OCI-LY1 (cell line): ENCODE measurements at regions not wholly inside any gene's neighbourhood (a gene's known extent, or its start where the extent isn't known, plus 50 kb on each side); places are given as distances from the start of the nearest gene placed in this dataset.

Experiments
- H2AFZ ChIP-seq: fragments of 200-600 bp; sonication (generic), shearing (Covaris generic); 2 replicates; pipeline ENCODE4 v1.6.0; 2014; ENCODE audit warnings: antibody characterized with exemption, mild to moderate bottlenecking, low read length
- H3F3A ChIP-seq: fragments of 200-600 bp; sonication (generic), shearing (Covaris generic); 2 replicates; pipeline ENCODE4 v1.6.0; 2014; ENCODE audit warnings: mild to moderate bottlenecking, antibody characterized with exemption, low read length, moderate library complexity; ENCODE audit not compliant: insufficient read depth
- H3K27ac ChIP-seq: fragments of 200-600 bp; sonication (generic); 2 replicates; pipeline ENCODE4 v1.5.1; 2014; ENCODE audit warnings: low read length, mixed run types, mild to moderate bottlenecking, low read depth; ENCODE audit not compliant: poor library complexity, severe bottlenecking
- H3K27me3 ChIP-seq: fragments of 200-600 bp; sonication (generic); 2 replicates; pipeline ENCODE4 v1.6.0; 2014; ENCODE audit warnings: antibody characterized with exemption, mild to moderate bottlenecking, low read length, moderate library complexity; ENCODE audit not compliant: insufficient read depth
- H3K36me3 ChIP-seq: fragments of 200-600 bp; sonication (generic); 2 replicates; pipeline ENCODE4 v1.6.1; 2014; ENCODE audit warnings: mild to moderate bottlenecking, antibody characterized with exemption, low read length, moderate library complexity, mixed read lengths; ENCODE audit not compliant: insufficient read depth
- H3K4me1 ChIP-seq: fragments of 200-600 bp; sonication (generic); 2 replicates; pipeline ENCODE4 v1.5.1; 2014; ENCODE audit warnings: mild to moderate bottlenecking, low read length, moderate library complexity; ENCODE audit not compliant: insufficient read depth, severe bottlenecking
- H3K4me2 ChIP-seq: fragments of 200-600 bp; sonication (generic), shearing (Covaris generic); 2 replicates; pipeline ENCODE4 v1.6.1; 2014; ENCODE audit warnings: low read length
- H3K4me3 ChIP-seq: fragments of 200-600 bp; sonication (generic); 2 replicates; pipeline ENCODE4 v1.5.1; 2014; ENCODE audit warnings: low read length, low read depth, mild to moderate bottlenecking, mixed read lengths; ENCODE audit not compliant: poor library complexity, severe bottlenecking
- H3K79me2 ChIP-seq: fragments of 200-600 bp; shearing (Covaris generic); 2 replicates; pipeline ENCODE4 v1.6.1; 2016; ENCODE audit warnings: mixed run types, low read length, mixed read lengths; ENCODE audit not compliant: insufficient read depth
- H3K9ac ChIP-seq: fragments of 200-600 bp; sonication (generic), shearing (Covaris generic); 2 replicates; pipeline ENCODE4 v1.6.1; 2014; ENCODE audit warnings: mild to moderate bottlenecking, low read length, mixed read lengths
- H3K9me2 ChIP-seq: fragments of 200-600 bp; sonication (generic), shearing (Covaris generic); 2 replicates; pipeline ENCODE4 v1.6.1; 2014; ENCODE audit warnings: low read depth, mild to moderate bottlenecking, low read length, mixed read lengths
- H3K9me3 ChIP-seq: fragments of 200-600 bp; shearing (Covaris generic); 2 replicates; pipeline ENCODE4 v1.6.1; 2014; ENCODE audit warnings: low read length, mixed read lengths
- H4K20me1 ChIP-seq: fragments of 200-600 bp; sonication (generic), shearing (Covaris generic); 2 replicates; pipeline ENCODE4 v1.6.0; 2016; ENCODE audit warnings: mild to moderate bottlenecking, low read length; ENCODE audit not compliant: insufficient read depth
- CTCF ChIP-seq: fragments of 200-600 bp; sonication (generic), shearing (Covaris generic); IDR thresholded peaks from 2 replicates; pipeline ENCODE4 v1.5.1; 2017; ENCODE audit warnings: mild to moderate bottlenecking, antibody characterized with exemption, low read length, moderate library complexity, mixed read lengths
- EZH2 ChIP-seq: fragments of 200-600 bp; sonication (generic), shearing (Covaris generic); IDR thresholded peaks from 2 replicates; pipeline ENCODE4 v1.8.0; 2017; ENCODE audit warnings: borderline replicate concordance, mixed run types, mild to moderate bottlenecking, antibody characterized with exemption, low read length, moderate library complexity, mixed read lengths

- Histone ChIP-seq H3K4me1 (no peaks in the 10 kb centered on the region), H3F3A (no peaks in the 10 kb centered on the region), H3K4me2 (no peak overlapping the region), H3K27ac (no peak overlapping the region), H3K27me3 (no peaks in the 10 kb centered on the region), H3K9ac (no peak overlapping the region), H3K9me2 (no peaks in the 10 kb centered on the region), H3K36me3 (no peaks in the 10 kb centered on the region), H3K9me3 (no peaks in the 10 kb centered on the region), H4K20me1 (no peaks in the 10 kb centered on the region), H3K4me3 (no peak overlapping the region), H3K79me2 (no peaks in the 10 kb centered on the region), H2AFZ (no peak overlapping the region)
- TF ChIP-seq EZH2 = no peak
- no peak for TF ChIP-seq CTCF
These were observed 405.5 kb downstream of the KIF4B start for GRCh38 chr5:155418960-155419579.

- Histone ChIP-seq H3K36me3 (no peaks in the 10 kb centered on the region), H3K9ac (no peak overlapping the region), H3K79me2 (no peaks in the 10 kb centered on the region), H4K20me1 (no peaks in the 10 kb centered on the region), H3K4me2 (no peak overlapping the region), H3K4me1 (no peaks in the 10 kb centered on the region), H3K9me2 (no peaks in the 10 kb centered on the region), H3K27ac (no peak overlapping the region), H3K27me3 (no peaks in the 10 kb centered on the region), H2AFZ (no peak overlapping the region), H3K9me3 (no peaks in the 10 kb centered on the region), H3F3A (no peaks in the 10 kb centered on the region), H3K4me3 (no peak overlapping the region)
- TF ChIP-seq EZH2 (no peak), CTCF (no peak)
These were observed 416.6 kb downstream of the KIF4B start for GRCh38 chr5:155430192-155430591.

GRCh38 chr5:155434267-155434666 lies 420.7 kb downstream of the KIF4B start:
- H3K27ac ChIP-seq = no peak overlapping the region
- TF ChIP-seq CTCF = no peak
- TF ChIP-seq EZH2 = no peak
- no peaks in the 10 kb centered on the region for H4K20me1 ChIP-seq
- H3K4me1 ChIP-seq = no peaks in the 10 kb centered on the region
- H3K9me3 ChIP-seq = no peaks in the 10 kb centered on the region
- no peak overlapping the region for H3K9ac ChIP-seq
- no peaks in the 10 kb centered on the region for H3K79me2 ChIP-seq
- H3K9me2 ChIP-seq = no peaks in the 10 kb centered on the region
- H3F3A ChIP-seq = no peaks in the 10 kb centered on the region
- no peaks in the 10 kb centered on the region for H3K27me3 ChIP-seq
- H3K36me3 ChIP-seq = no peaks in the 10 kb centered on the region
- no peak overlapping the region for H3K4me2 ChIP-seq
- no peak overlapping the region for H3K4me3 ChIP-seq
- no peak overlapping the region for H2AFZ ChIP-seq
